ENCODE measurements at regions not wholly inside any gene's neighbourhood (a gene's known extent, or its start where the extent isn't known, plus 50 kb on each side); places are given as distances from the start of the nearest gene placed in this dataset.

DNA sequence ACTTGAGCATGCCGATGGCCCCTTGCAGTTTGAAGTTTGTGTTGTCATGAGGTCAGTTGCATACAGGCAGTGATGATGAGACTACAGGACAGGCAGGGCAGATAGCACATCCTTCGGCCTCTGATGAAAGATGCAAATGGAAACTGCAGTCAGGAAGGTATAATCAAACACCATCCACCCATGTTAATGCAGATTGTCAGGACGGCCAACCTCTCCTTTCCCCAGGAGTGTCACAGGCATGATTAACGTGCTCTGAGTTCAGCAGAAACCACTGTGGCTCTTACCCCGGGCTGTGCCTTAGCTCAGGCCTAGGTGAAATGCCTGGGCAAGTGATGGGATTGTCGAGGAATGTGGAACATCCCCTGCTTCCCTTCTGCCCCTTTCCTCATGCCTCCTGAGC lies 893.5 kb upstream of the RBFOX1 start (continued):
- TF ChIP-seq ZNF462 (CRISPR knock-in tag; IDR thresholded peaks at IDR 0.05): no peak

DNA sequence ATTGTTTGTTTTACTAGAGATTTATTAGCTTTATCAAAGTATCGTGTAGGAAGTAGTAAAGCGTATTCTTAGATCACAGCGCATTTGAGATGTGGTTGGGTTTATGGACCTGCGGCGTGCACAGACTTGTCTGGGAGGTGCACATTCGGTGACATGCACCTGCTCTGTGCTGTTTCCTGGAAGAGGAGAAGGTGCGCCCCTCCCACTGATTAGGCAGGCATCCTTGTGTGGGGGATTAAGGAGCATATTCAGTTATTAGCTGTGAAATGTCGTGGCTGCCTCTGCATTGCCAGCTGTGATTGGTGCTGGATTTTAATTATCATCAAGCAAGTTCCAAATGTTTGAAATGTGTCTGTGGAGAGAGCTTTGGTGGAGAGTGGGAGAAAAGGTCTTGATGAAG lies 903.8 kb upstream of the RBFOX1 start:
- TF ChIP-seq, protein P1, sequence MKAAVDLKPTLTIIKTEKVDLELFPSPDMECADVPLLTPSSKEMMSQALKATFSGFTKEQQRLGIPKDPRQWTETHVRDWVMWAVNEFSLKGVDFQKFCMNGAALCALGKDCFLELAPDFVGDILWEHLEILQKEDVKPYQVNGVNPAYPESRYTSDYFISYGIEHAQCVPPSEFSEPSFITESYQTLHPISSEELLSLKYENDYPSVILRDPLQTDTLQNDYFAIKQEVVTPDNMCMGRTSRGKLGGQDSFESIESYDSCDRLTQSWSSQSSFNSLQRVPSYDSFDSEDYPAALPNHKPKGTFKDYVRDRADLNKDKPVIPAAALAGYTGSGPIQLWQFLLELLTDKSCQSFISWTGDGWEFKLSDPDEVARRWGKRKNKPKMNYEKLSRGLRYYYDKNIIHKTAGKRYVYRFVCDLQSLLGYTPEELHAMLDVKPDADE (IDR thresholded peaks at IDR 0.05): no peak
- TF ChIP-seq STAT1 (IDR thresholded peaks at IDR 0.05; ENCODE audit: unreplicated experiment) (no peak), POLR2AphosphoS5 (IDR thresholded peaks at IDR 0.05; ENCODE audit: low read depth) (no peak), EZH2phosphoT487 (IDR thresholded peaks at IDR 0.05; ENCODE audit: unreplicated experiment) (no peak), CREB1 (CRISPR knock-in tag; IDR thresholded peaks at IDR 0.05; ENCODE audit: low read depth) (no peak), EZH2 (IDR thresholded peaks at IDR 0.05; ENCODE audit: low read depth, unreplicated experiment) (no peak), ZNF114 (CRISPR knock-in tag; IDR thresholded peaks at IDR 0.05) (no peak), REST (IDR thresholded peaks at IDR 0.05; ENCODE audit: unreplicated experiment) (no peak)
- Mint-ChIP-seq H3K9me3 (no peaks in the 10 kb centered on the region; the same call in 2 of the 3 replicates), H3K4me1 (peaks cover 3% of the 10 kb centered on the region; the same call in 1 of the 3 replicates), H3K36me3 (ENCODE audit: low read depth) (no peaks in the 10 kb centered on the region), H3K27me3 (ENCODE audit: insufficient read depth, low read depth, poor library complexity) (no peaks in the 10 kb centered on the region), H3K27ac (no peak overlapping the region), H3K4me3 (no peak overlapping the region)
- Histone ChIP-seq H3K9me2 (ENCODE audit: insufficient read depth) (no peaks in the 10 kb centered on the region), H3K4me1 (ENCODE audit: insufficient read depth) (no peaks in the 10 kb centered on the region), H3K79me2 (replicated peaks; ENCODE audit: insufficient read depth) (no peaks in the 10 kb centered on the region), H3F3A (replicated peaks; ENCODE audit: low read depth) (no peaks in the 10 kb centered on the region), H3K27ac (ENCODE audit: low read depth) (no peak overlapping the region), H3K27me3 (ENCODE audit: insufficient read depth) (no peaks in the 10 kb centered on the region), H3K4me2 (no peak overlapping the region), H4K20me1 (replicated peaks; ENCODE audit: insufficient read depth) (no peaks in the 10 kb centered on the region), H3K4me3 (no peak overlapping the region), H3K36me3 (ENCODE audit: insufficient read depth) (no peaks in the 10 kb centered on the region; the same call in 1 of the 2 replicates), H2AFZ (no peak overlapping the region)
- DNase-seq (ENCODE audit: low spot score) (no peak), ATAC-seq (no peak)
